Stimulated activated CD4-positive, alpha-beta T cell treated with anti-CD3 and anti-CD28 coated beads, Interleukin-15, amount 100 ng/mL, for 48 hours (primary cell): ENCODE measurements at regions not wholly inside any gene's neighbourhood (a gene's known extent, or its start where the extent isn't known, plus 50 kb on each side); places are given as distances from the start of the nearest gene placed in this dataset.
"Not testable (repeated sequence)": the region's sequence is repeated elsewhere in the genome, so short reads cannot be mapped to it uniquely, and the experiment has no call there.

Source experiments
- DNase-seq, 2 donors: peaks; one replicate each; pipeline ENCODE4 v3.0.0-alpha.2; 2020; ENCODE audit warnings: low read depth in 2 of 2

DNA sequence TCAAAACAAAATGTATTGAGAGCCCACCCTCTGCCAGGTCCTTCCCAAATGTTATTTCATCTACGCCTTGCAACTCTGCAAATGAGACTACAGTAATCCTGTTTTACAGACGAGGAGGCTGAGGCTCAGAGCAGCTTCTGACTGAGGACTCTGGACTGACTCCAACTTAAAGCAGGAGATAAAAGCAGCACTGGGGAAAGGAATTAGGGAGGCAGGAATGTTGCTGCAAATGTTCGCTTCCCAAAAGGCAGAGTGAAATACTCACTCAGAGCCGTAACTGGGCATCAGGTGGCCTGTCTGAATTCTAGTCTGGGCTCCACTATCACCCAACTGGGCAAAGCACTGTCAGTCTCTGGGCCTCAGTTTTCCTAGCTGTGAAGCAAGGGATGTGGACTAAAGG is 94.7 kb upstream of the SRD5A3 start:
- no peak for DNase-seq

DNA sequence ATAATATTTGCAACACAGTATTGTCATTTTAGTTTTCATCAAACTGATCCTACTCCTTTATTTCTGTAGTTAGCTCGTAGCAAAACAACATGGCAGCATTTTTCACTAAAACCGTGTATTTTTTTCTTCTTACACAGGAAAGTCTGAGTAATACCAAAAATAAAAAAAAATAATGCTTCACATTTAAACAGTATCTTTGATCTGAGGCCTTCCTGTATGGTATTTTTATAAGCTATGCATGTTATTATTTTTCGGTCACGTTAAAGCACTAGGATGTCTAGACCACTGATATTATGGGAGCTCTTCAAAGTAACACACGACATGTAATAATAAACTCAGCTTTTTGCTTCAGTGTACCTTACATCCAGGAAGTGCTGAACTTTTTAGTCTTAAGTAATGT is 94.1 kb upstream of the SRD5A3 start:
- no peak for DNase-seq

DNA sequence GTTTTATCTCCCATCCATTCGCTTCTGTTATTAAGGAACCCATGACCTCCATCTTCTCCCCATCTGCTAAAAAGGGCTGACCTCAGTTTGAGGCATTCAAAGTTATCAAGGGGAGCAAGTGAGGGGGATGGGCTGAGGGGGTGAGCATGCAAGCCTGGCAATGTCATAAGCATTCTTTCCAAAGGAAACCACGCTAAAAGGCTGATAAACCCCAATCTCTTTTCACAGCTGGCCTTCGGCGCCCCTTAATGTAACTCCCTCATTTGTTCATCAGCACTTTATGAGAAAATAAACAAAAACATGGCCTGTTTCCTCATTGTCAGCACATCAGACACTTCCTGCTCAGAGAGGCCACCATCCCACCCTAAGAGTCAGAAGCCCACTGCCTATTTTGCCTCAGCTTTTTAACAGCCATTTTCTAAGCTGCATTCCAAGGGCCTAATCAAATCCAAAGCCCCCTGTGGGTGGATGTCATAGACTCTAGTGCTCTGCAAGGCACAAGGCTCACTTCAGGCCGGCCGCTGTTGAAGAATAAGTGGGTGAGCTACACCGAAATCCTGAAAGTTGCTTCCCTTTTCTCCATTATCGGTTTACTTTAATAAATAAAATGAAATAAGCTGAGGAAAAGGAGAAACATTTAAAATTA is 92.0 kb upstream of the SRD5A3 start:
- no peak for DNase-seq

DNA sequence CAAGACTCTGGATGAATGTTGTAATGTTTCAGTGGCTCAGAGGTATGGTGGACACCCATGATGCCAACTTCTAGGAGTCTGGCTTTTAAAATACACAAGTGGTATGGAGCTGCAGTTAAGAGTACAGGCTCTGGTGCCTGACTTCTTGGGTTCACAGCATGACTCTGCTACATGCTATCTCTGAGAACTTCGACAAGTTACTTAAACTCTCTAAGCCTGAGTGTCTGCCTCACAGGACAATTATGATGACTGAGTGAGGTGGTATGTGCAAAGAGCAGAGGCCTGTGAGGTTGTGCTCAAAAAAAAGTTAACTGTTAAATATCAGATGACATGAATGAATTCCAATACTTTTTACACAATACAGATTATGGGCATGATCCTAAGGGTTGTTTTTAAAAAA is 90.9 kb upstream of the SRD5A3 start:
- DNase-seq: no peak

DNA sequence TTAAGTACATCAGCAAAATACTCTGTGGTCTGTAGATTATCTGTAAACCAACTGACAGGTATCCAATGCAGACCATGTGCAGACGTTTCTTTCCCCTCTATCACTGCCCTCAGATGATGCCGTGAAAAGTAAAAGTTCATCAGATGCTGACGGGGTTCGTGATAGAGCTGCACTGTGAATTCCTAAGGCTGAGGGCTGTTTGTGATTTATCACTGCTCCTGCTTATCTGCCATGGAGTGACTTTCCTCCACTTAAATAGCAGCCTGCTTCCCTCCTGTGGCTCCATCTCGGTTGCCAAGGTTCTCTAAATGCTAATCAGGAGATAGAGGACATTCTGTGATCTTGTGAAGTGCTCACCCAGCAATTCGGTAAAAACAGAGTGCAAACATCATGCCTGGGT is 89.3 kb upstream of the SRD5A3 start:
- no peak for DNase-seq

DNA sequence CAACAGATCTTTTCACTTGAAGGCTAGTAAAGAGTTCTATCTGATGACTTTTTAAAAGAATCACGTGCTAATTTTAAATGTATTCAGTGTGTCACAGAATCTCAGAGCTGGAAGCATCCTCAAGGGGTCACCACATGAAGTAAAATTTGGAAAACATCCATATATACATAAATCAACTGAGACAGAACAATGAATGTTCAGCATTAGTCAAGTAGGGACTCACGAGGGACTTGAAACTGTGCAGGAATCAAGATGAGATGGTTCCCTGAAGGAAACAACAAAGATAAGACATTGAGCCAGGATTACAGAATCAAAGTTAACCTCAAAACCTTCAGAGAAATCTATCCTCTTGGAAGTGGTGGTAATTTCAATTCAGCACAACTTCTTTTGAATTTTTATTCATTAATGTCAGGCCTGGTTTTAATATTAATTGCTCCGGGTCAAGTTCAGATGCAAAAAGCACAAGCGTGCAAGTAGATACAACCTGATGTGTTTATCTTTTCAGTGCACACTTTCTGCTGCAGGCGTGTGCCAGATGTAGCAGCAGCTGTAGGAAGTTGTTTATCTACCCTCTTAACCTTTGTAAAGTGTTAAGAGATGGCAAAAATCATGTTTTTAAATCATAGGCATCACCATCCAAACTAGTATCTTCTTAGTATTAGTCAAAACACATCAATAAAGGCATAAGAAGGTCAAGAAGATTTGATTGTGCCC is 87.7 kb upstream of the SRD5A3 start:
- no peak for DNase-seq

DNA sequence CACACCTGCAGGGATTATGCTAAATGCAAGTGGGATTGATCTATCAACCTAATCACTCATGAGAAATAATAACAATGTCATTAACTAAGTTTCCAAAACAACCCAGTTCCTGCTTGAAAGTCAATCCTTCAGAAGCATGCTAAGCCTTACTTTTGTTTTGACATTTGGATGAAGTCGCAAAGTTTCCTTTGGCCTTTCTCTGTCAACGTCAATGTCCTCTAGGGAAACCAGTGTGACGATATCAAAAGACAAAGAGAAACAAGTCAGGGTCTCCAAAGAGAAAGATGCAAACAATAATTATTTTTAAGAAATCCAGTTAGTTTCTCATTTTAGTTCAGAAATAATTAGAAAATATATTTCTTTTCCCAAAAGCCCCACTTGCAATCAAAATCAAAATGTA is 86.7 kb upstream of the SRD5A3 start:
- no peak for DNase-seq

DNA sequence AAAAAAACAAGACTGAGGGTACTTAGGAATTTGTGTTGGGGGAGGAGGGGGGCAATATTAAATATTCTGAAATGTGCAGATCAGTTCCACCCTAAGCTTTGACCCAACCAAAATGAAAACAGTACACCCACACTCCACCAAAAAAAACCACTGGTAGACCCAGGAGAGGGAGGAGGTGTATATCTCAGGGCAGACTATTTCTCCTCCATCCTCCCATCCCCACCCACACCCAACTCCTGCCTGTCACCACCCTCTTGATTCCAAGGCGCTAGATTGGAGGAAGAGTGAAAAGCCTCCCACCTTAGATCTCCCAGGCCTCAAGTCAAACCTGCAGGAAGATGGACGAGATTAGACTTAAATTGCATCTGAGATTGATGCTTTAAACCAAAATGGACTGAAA is 76.6 kb upstream of the SRD5A3 start:
- no peak for DNase-seq

DNA sequence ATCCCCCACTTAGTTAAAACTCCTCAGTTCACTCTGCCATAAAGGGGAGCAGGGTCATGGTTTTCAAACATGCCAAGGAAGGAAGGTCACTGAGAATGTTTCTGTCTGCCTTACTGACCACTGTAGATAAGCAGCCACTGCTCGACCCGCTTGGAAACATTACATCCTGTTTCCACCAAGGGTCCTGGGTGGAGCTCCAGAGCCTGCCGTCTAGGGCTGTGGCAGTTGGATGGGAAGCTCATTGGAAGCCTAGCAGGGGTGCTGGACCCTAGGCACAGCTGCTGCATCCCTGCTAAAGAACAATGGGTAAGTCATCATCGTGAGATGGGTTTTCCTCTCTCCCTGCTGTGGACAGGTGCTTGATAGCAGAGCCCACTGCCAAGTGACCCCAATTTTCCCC is 76.0 kb upstream of the SRD5A3 start:
- no peak for DNase-seq

DNA sequence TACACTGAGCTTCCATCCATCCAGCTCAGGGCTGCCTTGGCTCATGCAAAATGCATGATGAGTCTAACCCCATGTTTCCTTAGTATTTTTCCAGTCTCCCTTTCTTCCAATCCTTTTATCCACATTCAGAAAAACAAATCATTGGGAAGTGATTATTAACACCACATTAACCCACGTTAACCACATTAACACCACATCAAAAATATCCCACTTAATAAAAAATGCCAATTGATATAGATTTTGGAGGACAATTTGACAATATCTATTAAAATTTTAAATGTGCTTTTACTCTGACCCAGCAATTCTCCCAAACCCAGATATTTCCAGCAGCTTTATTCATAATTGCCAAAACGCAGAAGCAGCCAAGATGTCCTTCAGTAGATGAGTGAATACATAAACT is 75.6 kb upstream of the SRD5A3 start:
- DNase-seq: no peak

DNA sequence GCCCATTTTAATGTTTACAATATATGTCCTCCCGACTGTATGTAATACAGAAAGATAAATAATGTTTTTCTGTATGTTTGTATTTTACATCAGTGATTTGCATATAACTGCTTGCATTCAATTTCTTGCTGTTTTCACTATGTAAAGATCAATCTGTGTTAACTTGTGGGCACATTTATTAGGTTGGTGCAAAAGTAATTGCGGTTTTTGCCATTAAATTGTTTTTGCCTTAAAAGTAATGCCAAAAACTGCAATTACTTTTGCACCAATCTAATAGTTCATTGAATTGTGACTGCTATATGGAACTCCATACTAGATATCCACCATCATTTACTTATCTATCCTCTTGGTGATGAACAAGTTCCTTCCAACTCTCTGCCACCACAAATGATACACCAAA is 73.9 kb upstream of the SRD5A3 start:
- no peak for DNase-seq

DNA sequence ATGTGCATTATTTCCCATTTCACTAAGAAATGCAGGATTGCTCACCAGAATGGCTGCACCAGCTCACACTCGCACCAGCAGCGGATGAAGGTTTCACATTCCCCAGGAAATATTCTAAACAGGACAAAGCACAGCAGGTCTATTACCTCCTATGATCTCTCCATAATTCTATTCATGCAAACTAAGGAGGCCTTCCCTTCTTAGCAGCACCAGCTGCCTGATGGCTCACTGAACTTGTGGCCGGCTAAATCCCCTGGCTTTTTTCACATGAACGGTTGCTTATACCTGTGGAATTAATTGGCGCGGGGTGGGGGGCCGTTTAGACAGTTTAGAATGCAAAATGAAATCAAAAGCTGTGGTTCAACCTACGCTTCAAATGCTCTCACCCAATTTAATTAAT is 73.5 kb upstream of the SRD5A3 start:
- no peak for DNase-seq

DNA sequence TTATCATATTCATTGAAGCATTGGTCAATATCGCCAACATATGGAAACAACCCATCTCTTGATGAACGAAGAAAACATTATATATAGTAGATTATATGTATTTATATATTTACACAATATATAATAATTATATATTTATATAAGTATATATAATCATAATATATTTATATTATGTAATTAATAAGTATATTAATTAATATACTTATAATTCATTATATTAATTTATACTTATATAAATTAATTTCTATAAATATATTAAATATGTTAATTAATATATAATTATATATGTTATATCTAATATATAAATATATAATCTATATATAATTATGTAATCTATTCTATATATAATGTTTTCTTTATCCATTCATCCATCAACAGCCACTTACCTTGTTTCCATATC is 69.0 kb upstream of the SRD5A3 start:
- DNase-seq: no peak

DNA sequence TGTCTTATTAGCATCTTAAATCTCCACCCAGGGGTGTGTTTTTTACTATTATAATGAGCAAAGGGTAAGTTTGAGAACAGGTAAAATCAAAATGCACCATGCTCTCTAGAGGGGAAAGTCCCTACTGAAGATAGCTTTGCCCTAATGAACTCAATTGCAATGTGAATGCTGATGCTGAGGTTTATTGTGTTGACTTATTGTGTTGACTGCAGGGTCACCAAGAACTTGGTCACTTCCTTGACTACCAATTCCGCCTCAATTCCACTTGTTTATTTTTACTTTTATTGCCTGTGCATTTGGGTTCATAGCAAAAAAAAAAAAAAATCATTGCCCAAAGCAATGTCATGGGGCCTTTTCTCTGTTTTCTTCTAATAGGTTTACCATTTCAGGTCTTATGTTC is 67.7 kb upstream of the SRD5A3 start:
- DNase-seq: no peak

DNA sequence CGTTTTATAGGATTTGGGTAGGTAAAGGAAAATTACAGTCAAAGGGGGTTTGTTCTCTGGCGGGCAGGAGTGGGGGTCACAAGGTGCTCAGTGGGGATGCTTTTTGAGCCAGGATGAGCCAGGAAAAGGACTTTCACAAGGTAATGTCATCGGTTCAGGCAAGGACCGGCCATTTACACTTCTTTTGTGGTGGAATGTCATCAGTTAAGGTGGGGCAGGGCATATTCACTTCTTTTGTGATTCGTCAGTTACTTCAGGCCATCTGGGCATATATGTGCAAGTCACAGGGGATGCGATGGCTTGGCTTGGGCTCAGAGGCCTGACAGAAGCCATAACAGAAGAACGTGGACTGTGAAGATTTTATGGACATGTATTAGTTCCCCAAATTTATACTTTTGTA is 65.6 kb upstream of the SRD5A3 start:
- DNase-seq: not testable (repeated sequence)

DNA sequence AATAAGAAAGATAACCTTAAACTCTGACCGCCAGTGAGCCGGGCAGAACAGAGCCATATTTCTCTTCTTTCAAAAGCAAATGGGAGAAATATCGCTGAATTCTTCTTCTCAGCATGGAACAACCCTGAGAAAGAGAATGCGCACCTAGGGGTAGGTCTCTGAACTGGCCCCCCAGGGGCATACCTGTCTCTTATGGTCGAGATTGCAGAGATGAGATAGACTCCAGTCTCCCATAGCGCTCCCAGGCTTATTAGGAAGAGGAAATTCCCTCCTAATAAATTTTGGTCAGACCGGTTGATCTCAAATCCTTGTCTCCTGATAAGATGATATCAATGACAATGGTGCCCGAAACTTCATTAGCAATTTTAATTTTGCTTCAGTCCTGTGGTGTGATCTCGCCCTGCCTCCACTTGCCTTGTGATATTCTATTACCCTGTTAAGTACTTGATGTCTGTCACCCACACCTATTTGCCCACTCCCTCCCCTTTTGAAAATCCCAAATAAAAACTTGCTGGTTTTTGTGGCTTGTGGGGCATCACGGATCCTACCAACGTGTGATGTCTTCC is 64.8 kb upstream of the SRD5A3 start:
- not testable (repeated sequence) for DNase-seq

DNA sequence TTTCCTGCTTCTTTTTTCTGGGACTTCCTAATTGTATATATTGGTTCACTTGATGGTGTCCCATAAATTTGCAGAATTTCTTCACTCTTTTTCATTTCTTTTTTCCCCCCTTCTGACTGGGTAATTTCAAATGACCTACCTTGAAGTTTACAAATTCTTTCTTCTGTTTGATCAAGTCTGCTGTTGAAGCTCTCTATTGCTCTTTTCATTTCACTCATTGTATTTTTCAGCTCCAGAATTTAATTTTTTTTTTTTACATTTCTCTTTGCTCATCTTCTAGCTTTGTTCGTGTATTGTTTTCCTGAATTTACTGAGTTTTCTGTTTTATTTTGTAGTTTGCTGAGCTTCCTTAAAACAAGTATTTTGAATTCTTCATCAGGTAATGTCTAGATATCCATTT is 61.7 kb upstream of the SRD5A3 start:
- DNase-seq: no peak

DNA sequence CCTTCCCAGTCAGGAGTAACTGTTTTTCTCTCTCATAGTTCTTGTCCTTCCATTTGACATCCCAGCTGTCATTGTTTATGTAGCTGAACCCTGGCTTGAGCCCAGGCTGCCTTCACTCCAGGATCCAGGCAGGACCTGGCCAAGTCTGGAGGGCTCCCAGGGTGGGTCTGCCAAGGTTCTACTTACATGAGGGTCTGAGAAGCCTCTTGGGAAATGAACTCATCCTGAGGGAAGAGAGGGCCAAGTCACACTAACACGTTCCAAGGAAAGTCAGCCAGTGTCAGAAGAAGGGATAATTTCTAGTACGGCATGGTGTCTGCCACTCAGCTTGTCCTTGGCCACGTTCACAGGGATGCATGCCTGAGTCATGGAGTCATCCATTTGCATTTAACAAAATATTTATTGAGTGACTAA is 54.8 kb upstream of the SRD5A3 start:
- DNase-seq: no peak

DNA sequence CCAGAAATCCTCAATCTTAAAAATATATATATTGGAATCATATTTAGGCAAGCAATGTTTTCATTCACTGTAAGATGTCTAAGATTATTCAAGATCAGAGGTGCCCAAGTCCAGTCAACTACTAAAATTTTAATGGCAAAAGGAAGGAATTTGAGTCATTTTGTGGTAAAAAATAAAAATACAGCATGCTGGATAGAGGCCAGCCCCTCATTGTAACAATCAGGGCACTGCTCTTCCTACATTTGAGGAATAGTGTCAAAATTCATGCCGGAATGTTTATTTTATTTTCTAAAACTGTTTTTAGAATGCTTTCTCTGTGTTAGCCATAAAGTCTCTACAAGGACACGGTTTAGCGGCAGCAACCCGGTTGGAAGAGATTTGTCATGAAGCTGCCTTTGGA is 49.9 kb upstream of the SRD5A3 start:
- no peak for DNase-seq
